ENCODE measurements at regions not wholly inside any gene's neighbourhood (a gene's known extent, or its start where the extent isn't known, plus 50 kb on each side); places are given as distances from the start of the nearest gene placed in this dataset.

- Histone ChIP-seq H3F3A (ENCODE audit: low read depth) (no peaks in the 10 kb centered on the region), H2AFZ (ENCODE audit: low read length) (no peak overlapping the region), H3K4me3 (ENCODE audit: low read length, poor library complexity, severe bottlenecking) (no peak overlapping the region), H3K4me1 (ENCODE audit: insufficient read depth, low read length, poor library complexity, severe bottlenecking) (no peaks in the 10 kb centered on the region), H3K27me3 (ENCODE audit: insufficient read depth, low read length, poor library complexity, severe bottlenecking) (no peaks in the 10 kb centered on the region), H3K36me3 (ENCODE audit: insufficient read depth, low read length) (no peaks in the 10 kb centered on the region), H3K9me3 (ENCODE audit: insufficient read depth, low read depth, low read length) (no peaks in the 10 kb centered on the region), H3K4me2 (ENCODE audit: low read depth, low read length, poor library complexity, severe bottlenecking) (no peak overlapping the region), H3K9me2 (replicated peaks; ENCODE audit: low read depth, low read length) (no peaks in the 10 kb centered on the region), H3K9ac (ENCODE audit: low read depth, low read length, poor library complexity, severe bottlenecking) (no peak overlapping the region), H4K20me1 (ENCODE audit: insufficient read depth, low read length, poor library complexity, severe bottlenecking) (no peaks in the 10 kb centered on the region), H3K79me2 (ENCODE audit: insufficient read depth, low read length) (no peaks in the 10 kb centered on the region)
- TF ChIP-seq EZH2phosphoT487 (IDR thresholded peaks at IDR 0.05; ENCODE audit: borderline replicate concordance) = no peak
- no peak for TF ChIP-seq CTCF (conservative IDR thresholded peaks at IDR 0.05; ENCODE audit: low read length)
These were observed 357.8 kb upstream of the PRMT6 start for GRCh38 chr1:106698660-106699059.

GRCh38 chr1:106699433-106699832 lies 357.0 kb upstream of the PRMT6 start:
- Histone ChIP-seq H2AFZ (ENCODE audit: low read length) (no peak overlapping the region), H3K4me2 (ENCODE audit: low read depth, low read length, poor library complexity, severe bottlenecking) (no peak overlapping the region), H3K4me3 (ENCODE audit: low read length, poor library complexity, severe bottlenecking) (no peak overlapping the region), H3F3A (ENCODE audit: low read depth) (no peaks in the 10 kb centered on the region), H3K9me2 (replicated peaks; ENCODE audit: low read depth, low read length) (no peaks in the 10 kb centered on the region), H4K20me1 (ENCODE audit: insufficient read depth, low read length, poor library complexity, severe bottlenecking) (no peaks in the 10 kb centered on the region), H3K79me2 (ENCODE audit: insufficient read depth, low read length) (no peaks in the 10 kb centered on the region), H3K4me1 (ENCODE audit: insufficient read depth, low read length, poor library complexity, severe bottlenecking) (no peaks in the 10 kb centered on the region), H3K36me3 (ENCODE audit: insufficient read depth, low read length) (no peaks in the 10 kb centered on the region), H3K9me3 (ENCODE audit: insufficient read depth, low read depth, low read length) (no peaks in the 10 kb centered on the region), H3K27me3 (ENCODE audit: insufficient read depth, low read length, poor library complexity, severe bottlenecking) (no peaks in the 10 kb centered on the region), H3K9ac (ENCODE audit: low read depth, low read length, poor library complexity, severe bottlenecking) (no peak overlapping the region)
- TF ChIP-seq EZH2phosphoT487 (IDR thresholded peaks at IDR 0.05; ENCODE audit: borderline replicate concordance) (no peak), CTCF (conservative IDR thresholded peaks at IDR 0.05; ENCODE audit: low read length) (no peak)

GRCh38 chr1:106700211-106700610 lies 356.3 kb upstream of the PRMT6 start:
- Histone ChIP-seq H2AFZ (ENCODE audit: low read length) (no peak overlapping the region), H4K20me1 (ENCODE audit: insufficient read depth, low read length, poor library complexity, severe bottlenecking) (no peaks in the 10 kb centered on the region), H3K9me2 (replicated peaks; ENCODE audit: low read depth, low read length) (no peaks in the 10 kb centered on the region), H3K4me2 (ENCODE audit: low read depth, low read length, poor library complexity, severe bottlenecking) (no peak overlapping the region), H3K9me3 (ENCODE audit: insufficient read depth, low read depth, low read length) (no peaks in the 10 kb centered on the region), H3K36me3 (ENCODE audit: insufficient read depth, low read length) (no peaks in the 10 kb centered on the region), H3K4me3 (ENCODE audit: low read length, poor library complexity, severe bottlenecking) (no peak overlapping the region), H3K4me1 (ENCODE audit: insufficient read depth, low read length, poor library complexity, severe bottlenecking) (no peaks in the 10 kb centered on the region), H3K27me3 (ENCODE audit: insufficient read depth, low read length, poor library complexity, severe bottlenecking) (no peaks in the 10 kb centered on the region), H3F3A (ENCODE audit: low read depth) (no peaks in the 10 kb centered on the region), H3K9ac (ENCODE audit: low read depth, low read length, poor library complexity, severe bottlenecking) (no peak overlapping the region), H3K79me2 (ENCODE audit: insufficient read depth, low read length) (no peaks in the 10 kb centered on the region)
- TF ChIP-seq EZH2phosphoT487 (IDR thresholded peaks at IDR 0.05; ENCODE audit: borderline replicate concordance) (no peak), CTCF (conservative IDR thresholded peaks at IDR 0.05; ENCODE audit: low read length) (no peak)
